Esophagus squamous epithelium (tissue), 5 donors: ENCODE measurements at regions not wholly inside any gene's neighbourhood (a gene's known extent, or its start where the extent isn't known, plus 50 kb on each side); places are given as distances from the start of the nearest gene placed in this dataset.

Source experiments
- DNase-seq: peaks from one replicate; lab custom pipeline; 2025; lab: John Stamatoyannopoulos, UW
- H3K27ac ChIP-seq, 4 donors: fragments of 200-600 bp; sonication (generic); one replicate each; pipeline ENCODE4 v1.5.1; 2016 to 2019; ENCODE audit warnings: mild to moderate bottlenecking in 1 of 4
- H3K27me3 ChIP-seq, 4 donors: fragments of 200-600 bp; sonication (generic); 1 replicate in 3 of 4; 2 replicates in 1 of 4; pipeline versions ENCODE4 v1.5.1 to v1.6.0; 2017 to 2021; ENCODE audit warnings: antibody characterized with exemption in 1 of 4
- H3K36me3 ChIP-seq, 3 donors: fragments of 200-600 bp; sonication (generic); one replicate each; pipeline ENCODE4 v1.5.1; 2016 to 2019
- H3K4me1 ChIP-seq, 3 donors: fragments of 200-600 bp; sonication (generic); one replicate each; pipeline ENCODE4 v1.5.1; 2017 to 2019
- H3K4me3 ChIP-seq, 4 donors: fragments of 200-600 bp; sonication (generic); 1 replicate in 3 of 4; 2 replicates in 1 of 4; pipeline ENCODE4 v1.5.1; 2016 to 2019; ENCODE audit warnings: mild to moderate bottlenecking in 2 of 4, moderate library complexity in 1 of 4
- H3K9me3 ChIP-seq, 3 donors: fragments of 200-600 bp; sonication (generic); one replicate each; pipeline ENCODE4 v1.5.1; 2016 to 2019
- POLR2A ChIP-seq, 4 donors: fragments of 450-650 bp; IDR thresholded peaks; one replicate each; pipeline ENCODE4 v1.6.1; 2017; ENCODE audit warnings: antibody characterized with exemption in 4 of 4, mild to moderate bottlenecking in 4 of 4, moderate library complexity in 3 of 4
- WGBS, 2 donors: methylation state at CpG; one replicate each; pipeline ENCODE4 v1.1.5; 2018; 5-methylcytosine and 5-hydroxymethylcytosine counted together
- intact Hi-C: fragments of 100-400 bp; cut with DNase I; formaldehyde crosslinking; loops from one replicate; pipeline ENCODE4 v1.15.0; 2022
- TF ChIP-seq, protein P1 (sequence below), 6 experiments: fragments of 450-650 bp in 4 of 6; fragments of 200-600 bp in 2 of 6; sonication (generic) in 2 of 6; IDR thresholded peaks; one replicate each; pipeline ENCODE4 v1.5.1; 2016 to 2019; ENCODE audit warnings: antibody characterized with exemption in 6 of 6, mild to moderate bottlenecking in 4 of 6, moderate library complexity in 4 of 6
- donor health status: DM: yes; HTN: yes; CAD: no.

- Histone ChIP-seq H3K4me1 (peaks cover 0 to 17% (median 0%) of the 10 kb centered on the region in 3 donors), H3K27ac (no peak overlapping the region), H3K36me3 (no peaks in the 10 kb centered on the region), H3K27me3 (no peaks in the 10 kb centered on the region), H3K9me3 (no peaks in the 10 kb centered on the region), H3K4me3 (no peak overlapping the region)
- TF ChIP-seq, protein P1, sequence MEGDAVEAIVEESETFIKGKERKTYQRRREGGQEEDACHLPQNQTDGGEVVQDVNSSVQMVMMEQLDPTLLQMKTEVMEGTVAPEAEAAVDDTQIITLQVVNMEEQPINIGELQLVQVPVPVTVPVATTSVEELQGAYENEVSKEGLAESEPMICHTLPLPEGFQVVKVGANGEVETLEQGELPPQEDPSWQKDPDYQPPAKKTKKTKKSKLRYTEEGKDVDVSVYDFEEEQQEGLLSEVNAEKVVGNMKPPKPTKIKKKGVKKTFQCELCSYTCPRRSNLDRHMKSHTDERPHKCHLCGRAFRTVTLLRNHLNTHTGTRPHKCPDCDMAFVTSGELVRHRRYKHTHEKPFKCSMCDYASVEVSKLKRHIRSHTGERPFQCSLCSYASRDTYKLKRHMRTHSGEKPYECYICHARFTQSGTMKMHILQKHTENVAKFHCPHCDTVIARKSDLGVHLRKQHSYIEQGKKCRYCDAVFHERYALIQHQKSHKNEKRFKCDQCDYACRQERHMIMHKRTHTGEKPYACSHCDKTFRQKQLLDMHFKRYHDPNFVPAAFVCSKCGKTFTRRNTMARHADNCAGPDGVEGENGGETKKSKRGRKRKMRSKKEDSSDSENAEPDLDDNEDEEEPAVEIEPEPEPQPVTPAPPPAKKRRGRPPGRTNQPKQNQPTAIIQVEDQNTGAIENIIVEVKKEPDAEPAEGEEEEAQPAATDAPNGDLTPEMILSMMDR (IDR thresholded peaks at IDR 0.05), result no peak
- no peak for TF ChIP-seq POLR2A (IDR thresholded peaks at IDR 0.05)
- intact Hi-C loops, result no loop called here
- WGBS, 2 donors, result 64 to 91% methylated on average over 2 to 3 of the region's 3 CpGs
- no peak for DNase-seq
These were observed 230.4 kb upstream of the ACVR2A start for GRCh38 chr2:147614471-147614870.

- WGBS, 2 donors, result 94 to 98% methylated on average over 2 of the region's 2 CpGs
- H3K9me3 ChIP-seq, result no peaks in the 10 kb centered on the region
- H3K27me3 ChIP-seq, result no peaks in the 10 kb centered on the region
- H3K27ac ChIP-seq, result no peak overlapping the region
- no peaks in the 10 kb centered on the region for H3K36me3 ChIP-seq
- no peak for DNase-seq
- peaks cover 0 to 6% (median 0%) of the 10 kb centered on the region in 3 donors for H3K4me1 ChIP-seq
- intact Hi-C loops, result no loop called here
- TF ChIP-seq POLR2A (IDR thresholded peaks at IDR 0.05), result no peak
- TF ChIP-seq, protein P1 (IDR thresholded peaks at IDR 0.05), result no peak
- no peak overlapping the region for H3K4me3 ChIP-seq
These were observed 234.3 kb upstream of the ACVR2A start for GRCh38 chr2:147610496-147611040.

GRCh38 chr2:147609301-147609700 lies 235.5 kb upstream of the ACVR2A start:
- no peaks in the 10 kb centered on the region for H3K4me1 ChIP-seq
- intact Hi-C loops, result no loop called here
- no peaks in the 10 kb centered on the region for H3K27me3 ChIP-seq
- no peak for TF ChIP-seq POLR2A (IDR thresholded peaks at IDR 0.05)
- TF ChIP-seq, protein P1 (IDR thresholded peaks at IDR 0.05), result no peak
- H3K9me3 ChIP-seq, result no peaks in the 10 kb centered on the region
- WGBS, 2 donors, result 91 to 99% methylated on average over 3 of the region's 3 CpGs
- H3K27ac ChIP-seq, result no peak overlapping the region
- H3K36me3 ChIP-seq, result no peaks in the 10 kb centered on the region
- DNase-seq, result no peak
- no peak overlapping the region for H3K4me3 ChIP-seq

DNA sequence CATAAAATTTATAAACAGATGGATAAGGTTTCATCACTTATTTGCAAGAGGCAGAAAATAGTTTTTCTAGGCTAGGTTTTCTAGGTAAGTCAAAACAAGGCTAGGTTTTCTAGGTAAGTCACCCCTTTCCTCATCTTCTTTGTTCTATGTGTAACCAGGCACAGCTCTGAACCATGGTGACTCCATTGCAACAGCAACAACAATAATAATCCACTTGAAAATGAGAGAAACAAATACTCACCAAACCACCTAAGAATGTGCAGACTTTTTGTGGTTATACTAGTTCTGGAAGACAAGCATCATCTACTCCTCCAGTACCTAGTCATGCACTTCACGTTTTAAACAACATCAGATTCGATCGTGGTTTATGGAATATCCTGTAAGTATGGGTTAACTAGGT lies 237.4 kb upstream of the ACVR2A start:
- Histone ChIP-seq H3K27me3 (no peaks in the 10 kb centered on the region), H3K27ac (no peak overlapping the region), H3K4me1 (peaks cover 0 to 8% (median 0%) of the 10 kb centered on the region in 3 donors), H3K36me3 (no peaks in the 10 kb centered on the region), H3K4me3 (no peak overlapping the region), H3K9me3 (no peaks in the 10 kb centered on the region)
- intact Hi-C loops, result no loop called here
- TF ChIP-seq, protein P1 (IDR thresholded peaks at IDR 0.05), result no peak
- TF ChIP-seq POLR2A (IDR thresholded peaks at IDR 0.05), result no peak
- no peak for DNase-seq
- WGBS, 2 donors, result 94 to 95% methylated on average over 3 of the region's 3 CpGs

DNA sequence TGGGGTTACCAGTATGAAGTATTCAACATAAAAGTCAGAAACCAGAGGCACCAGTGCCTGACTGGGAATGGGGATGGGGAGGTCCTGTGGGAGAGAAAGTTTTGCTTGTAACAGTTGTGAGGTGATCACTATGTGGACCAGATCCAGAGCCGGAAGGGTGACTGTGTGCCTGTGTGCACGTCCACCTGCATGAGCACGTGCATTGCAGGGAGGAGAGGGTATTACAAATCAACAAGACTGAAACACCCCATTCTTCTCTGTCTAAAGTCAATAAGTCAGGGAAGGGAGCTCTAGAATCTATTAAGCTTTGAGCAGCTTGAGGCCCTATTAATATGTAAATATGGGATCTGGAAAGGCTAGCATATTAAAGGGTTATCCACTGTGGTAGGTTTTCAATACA lies 241.0 kb upstream of the ACVR2A start:
- WGBS, 2 donors, result 28 to 45% methylated on average over 3 of the region's 3 CpGs
- H3K9me3 ChIP-seq, result peaks cover 0 to 5% (median 0%) of the 10 kb centered on the region in 3 donors
- intact Hi-C loops, result no loop called here

More for the DNA sequence above, 241.0 kb upstream of the ACVR2A start:
- H3K27me3 ChIP-seq, result no peaks in the 10 kb centered on the region
- TF ChIP-seq, protein P1 (IDR thresholded peaks at IDR 0.05), result no peak
- TF ChIP-seq POLR2A (IDR thresholded peaks at IDR 0.05), result no peak
- H3K27ac ChIP-seq, result peak overlapping the region in 1 of 4 donors; percentile 55
- no peak for DNase-seq
- H3K36me3 ChIP-seq, result no peaks in the 10 kb centered on the region
- H3K4me3 ChIP-seq, result no peak overlapping the region
- H3K4me1 ChIP-seq, result peaks cover 0 to 8% (median 0%) of the 10 kb centered on the region in 3 donors
